ENCODE measurements at regions not wholly inside any gene's neighbourhood (a gene's known extent, or its start where the extent isn't known, plus 50 kb on each side); places are given as distances from the start of the nearest gene placed in this dataset.
"Not testable (repeated sequence)": the region's sequence is repeated elsewhere in the genome, so short reads cannot be mapped to it uniquely, and the experiment has no call there.

GRCh38 chr11:25242928-25243327 lies 746.1 kb downstream of the LUZP2 start:
- no peak overlapping the region for H3K4me3 ChIP-seq
- TF ChIP-seq POLR2A (IDR thresholded peaks at IDR 0.05) = no peak
- TF ChIP-seq CTCF (IDR thresholded peaks at IDR 0.05) = no peak
- H3K36me3 ChIP-seq (replicated peaks in 1 of 2) = no peaks in the 10 kb centered on the region
- H3K9me3 ChIP-seq (replicated peaks in 1 of 3) = no peaks in the 10 kb centered on the region
- intact Hi-C loops (cut with DNase I) = no loop called here
- DNase-seq = no peak
- H3K27me3 ChIP-seq = no peaks in the 10 kb centered on the region
- H3K27ac ChIP-seq = no peak overlapping the region
- H3K4me1 ChIP-seq (replicated peaks in 1 of 2) = no peaks in the 10 kb centered on the region

GRCh38 chr11:25244126-25244525 lies 747.3 kb downstream of the LUZP2 start:
- no peak for DNase-seq
- Histone ChIP-seq H3K9me3 (replicated peaks in 1 of 3) (no peaks in the 10 kb centered on the region), H3K4me1 (replicated peaks in 1 of 2) (no peaks in the 10 kb centered on the region), H3K27me3 (no peaks in the 10 kb centered on the region), H3K36me3 (replicated peaks in 1 of 2) (no peaks in the 10 kb centered on the region), H3K27ac (no peak overlapping the region), H3K4me3 (no peak overlapping the region)
- TF ChIP-seq CTCF (IDR thresholded peaks at IDR 0.05) (no peak), POLR2A (IDR thresholded peaks at IDR 0.05) (no peak)
- WGBS, 4 donors = 89 to 96% (median 91%) methylated on average over 2 of the region's 2 CpGs
- intact Hi-C loops (cut with DNase I) = no loop called here

- intact Hi-C loops (cut with DNase I) = no loop called here
- no peak overlapping the region for H3K27ac ChIP-seq
- 0 to 78% (median 18%) methylated on average over 1 of the region's 1 CpG for WGBS, 4 donors
- H3K4me1 ChIP-seq (replicated peaks in 1 of 2) = no peaks in the 10 kb centered on the region
- DNase-seq = no peak
- H3K9me3 ChIP-seq (replicated peaks in 1 of 3) = no peaks in the 10 kb centered on the region
- no peaks in the 10 kb centered on the region for H3K27me3 ChIP-seq
- no peaks in the 10 kb centered on the region for H3K36me3 ChIP-seq (replicated peaks in 1 of 2)
- no peak overlapping the region for H3K4me3 ChIP-seq
- no peak for TF ChIP-seq POLR2A (IDR thresholded peaks at IDR 0.05)
- TF ChIP-seq CTCF (IDR thresholded peaks at IDR 0.05) = no peak
Observed at GRCh38 chr11:25247336-25247735, 750.5 kb downstream of the LUZP2 start.

GRCh38 chr11:25252854-25253253 lies 756.0 kb downstream of the LUZP2 start:
- H3K4me3 ChIP-seq = no peak overlapping the region

GRCh38 chr11:25263861-25264260 lies 767.0 kb downstream of the LUZP2 start:
- H3K4me1 ChIP-seq (replicated peaks in 1 of 2); H3K36me3 ChIP-seq (replicated peaks in 1 of 2); H3K9me3 ChIP-seq (replicated peaks in 1 of 3); intact Hi-C loops (cut with DNase I); H3K27me3 ChIP-seq; DNase-seq; H3K27ac ChIP-seq; H3K4me3 ChIP-seq: not testable (repeated sequence)
- WGBS, 4 donors = 86 to 89% (median 87%) methylated on average over 4 of the region's 4 CpGs

More at GRCh38 chr11:25252854-25253253, 756.0 kb downstream of the LUZP2 start:
- 79 to 89% (median 83%) methylated on average over 4 of the region's 4 CpGs for WGBS, 4 donors
- Histone ChIP-seq H3K36me3 (replicated peaks in 1 of 2) (no peaks in the 10 kb centered on the region), H3K4me1 (replicated peaks in 1 of 2) (no peaks in the 10 kb centered on the region), H3K27me3 (no peaks in the 10 kb centered on the region), H3K9me3 (replicated peaks in 1 of 3) (no peaks in the 10 kb centered on the region), H3K27ac (no peak overlapping the region)
- intact Hi-C loops (cut with DNase I) = no loop called here
- DNase-seq = no peak
- no peak for TF ChIP-seq CTCF (IDR thresholded peaks at IDR 0.05)
- no peak for TF ChIP-seq POLR2A (IDR thresholded peaks at IDR 0.05)

Measured in adrenal gland (tissue), 9 donors.